Body of pancreas (tissue), 4 donors: ENCODE measurements at regions not wholly inside any gene's neighbourhood (a gene's known extent, or its start where the extent isn't known, plus 50 kb on each side); places are given as distances from the start of the nearest gene placed in this dataset.

Experiments used
- ATAC-seq: fragments of 150-250 bp; one replicate; pipeline ENCODE4 v1.9.1; 2016
- DNase-seq, 4 donors: peaks; one replicate each; pipeline ENCODE4 v3.0.0-alpha.2; 2019
- H3K27ac ChIP-seq, 4 donors: fragments of 200-600 bp; sonication (generic); 1 replicate in 3 of 4; 2 replicates in 1 of 4; pipeline versions ENCODE4 v1.5.1 to v1.6.1; 2016 to 2019; ENCODE audit warnings: mild to moderate bottlenecking in 1 of 4, mixed read lengths in 1 of 4, moderate library complexity in 1 of 4
- H3K27me3 ChIP-seq, 2 donors: fragments of 200-600 bp; sonication (generic); one replicate each; pipeline ENCODE4 v1.6.0; 2016; ENCODE audit warnings: mild to moderate bottlenecking in 1 of 2
- H3K36me3 ChIP-seq, 2 donors: fragments of 200-600 bp; sonication (generic); replicated peaks in 1 of 2; 2 replicates each; pipeline ENCODE4 v1.5.1; 2016; ENCODE audit warnings: low read depth in 2 of 2; ENCODE audit not compliant: insufficient read depth in 1 of 2
- H3K4me1 ChIP-seq: fragments of 200-600 bp; sonication (generic); one replicate; pipeline ENCODE4 v1.6.0; 2016
- H3K4me3 ChIP-seq, 2 donors: fragments of 200-600 bp; sonication (generic); 1 replicate in 1 of 2; 2 replicates in 1 of 2; pipeline ENCODE4 v1.5.1; 2016 to 2019
- H3K9me3 ChIP-seq, 3 donors: fragments of 200-600 bp; sonication (generic); 1 replicate in 2 of 3; 2 replicates in 1 of 3; pipeline ENCODE4 v1.5.1; 2016
- CTCF ChIP-seq, 7 experiments: fragments of 450-650 bp in 4 of 7; fragments of 200-600 bp in 3 of 7; sonication (generic) in 3 of 7; IDR thresholded peaks; one replicate each; pipeline ENCODE4 v1.5.1; 2016 to 2019; ENCODE audit warnings: antibody characterized with exemption in 7 of 7
- POLR2A ChIP-seq, 3 donors: fragments of 450-650 bp; IDR thresholded peaks; one replicate each; pipeline ENCODE4 v1.6.1; 2016; ENCODE audit warnings: antibody characterized with exemption in 3 of 3, mild to moderate bottlenecking in 2 of 3
- WGBS, 2 donors: methylation state at CpG; one replicate each; pipeline ENCODE4 v1.1.5; 2017; 5-methylcytosine and 5-hydroxymethylcytosine counted together
- intact Hi-C: fragments of 100-400 bp; cut with DNase I; formaldehyde crosslinking; loops from one replicate; pipeline ENCODE4 v1.15.1; 2023

DNA sequence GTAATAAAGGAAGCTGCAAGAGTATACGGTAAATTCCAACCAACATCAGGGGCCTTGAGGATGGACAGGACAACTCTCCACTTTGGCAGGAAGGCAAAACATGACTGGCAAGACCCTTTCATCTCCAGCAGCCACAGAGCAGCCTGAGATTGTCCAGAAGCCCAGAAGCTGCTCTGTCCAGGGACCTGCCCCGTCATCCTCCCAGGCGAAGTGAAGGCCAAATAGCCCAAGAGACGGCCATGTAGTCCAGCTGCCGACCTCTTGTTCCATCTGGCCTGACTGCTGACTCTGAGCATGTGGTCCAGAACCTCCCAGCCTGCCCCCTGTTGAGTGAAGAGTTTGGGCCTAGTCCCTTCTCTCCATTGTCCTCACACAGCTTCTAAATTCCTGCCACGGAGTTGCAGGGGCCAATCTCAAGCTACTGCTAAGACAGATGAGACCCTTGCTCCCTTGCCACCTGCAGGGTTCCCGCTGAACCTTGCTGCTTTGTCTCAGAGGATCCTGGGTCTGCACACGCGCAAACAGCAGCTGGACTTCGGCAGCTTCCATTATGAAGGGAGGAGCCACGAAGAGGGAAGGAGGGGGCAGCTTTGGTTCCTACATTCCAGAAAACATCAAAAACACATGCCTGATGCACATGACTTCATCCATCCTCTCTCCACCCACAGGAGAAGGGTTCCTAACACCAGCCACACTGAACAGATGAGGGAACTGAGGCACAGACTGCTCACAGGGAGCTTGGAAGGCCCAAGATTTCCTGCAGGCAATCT lies 196.9 kb downstream of the KATNAL1 start:
- no peak overlapping the region for H3K4me3 ChIP-seq
- H3K36me3 ChIP-seq = no peaks in the 10 kb centered on the region
- no peaks in the 10 kb centered on the region for H3K9me3 ChIP-seq
- 80 to 89% methylated on average over 8 to 11 of the region's 11 CpGs for WGBS, 2 donors
- ATAC-seq (no peak), DNase-seq (peak in 1 of 4 donors; percentile 30)
- no peak for TF ChIP-seq CTCF (IDR thresholded peaks at IDR 0.05)
- TF ChIP-seq POLR2A (IDR thresholded peaks at IDR 0.05) = no peak
- no peak overlapping the region for H3K27ac ChIP-seq
- H3K4me1 ChIP-seq = peaks cover 43% of the 10 kb centered on the region
- intact Hi-C loops = loop anchor here (5.0 to 10.0 kb wide), 2 partner anchors 333 to 596 kb away; no protein-coding TSS in a partner anchor
- H3K27me3 ChIP-seq = no peaks in the 10 kb centered on the region

- Histone ChIP-seq H3K36me3 (no peaks in the 10 kb centered on the region), H3K4me3 (no peak overlapping the region), H3K27ac (peak overlapping the region in 2 of 4 donors; percentile 48 to 58), H3K9me3 (no peaks in the 10 kb centered on the region), H3K27me3 (no peaks in the 10 kb centered on the region), H3K4me1 (peaks cover 44% of the 10 kb centered on the region)
- intact Hi-C loops = loop anchor here (5.0 to 10.0 kb wide), 4 partner anchors 175 to 595 kb away; no protein-coding TSS in a partner anchor
- ATAC-seq = no peak
- no peak for TF ChIP-seq POLR2A (IDR thresholded peaks at IDR 0.05)
- TF ChIP-seq CTCF (IDR thresholded peaks at IDR 0.05) = no peak
- no peak for DNase-seq
- 86 to 87% methylated on average over 8 of the region's 8 CpGs for WGBS, 2 donors
Measured at GRCh38 chr13:30109471-30110135, 197.7 kb downstream of the KATNAL1 start.

DNA sequence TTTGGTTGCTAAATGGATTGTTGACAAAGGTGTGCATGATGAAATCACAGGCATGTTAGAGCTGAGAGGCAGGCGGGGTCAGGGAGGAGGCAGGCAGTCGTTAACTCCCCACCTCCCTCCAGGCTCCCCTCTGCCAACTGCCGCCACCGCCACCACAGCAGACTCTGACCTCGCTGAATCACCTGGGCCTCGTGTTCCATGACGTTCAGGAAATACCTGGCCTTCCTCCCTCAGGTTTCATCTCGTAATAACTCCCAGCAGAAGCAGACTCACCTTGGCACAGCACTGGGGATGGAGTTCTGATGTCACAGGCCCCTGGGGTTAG lies 198.5 kb downstream of the KATNAL1 start:
- ATAC-seq (peak; percentile 81), DNase-seq (peak; percentile 73 to 91 (median 85))
- Histone ChIP-seq H3K36me3 (no peaks in the 10 kb centered on the region), H3K27me3 (no peaks in the 10 kb centered on the region), H3K27ac (peak overlapping the region in 2 of 4 donors; percentile 48 to 58), H3K9me3 (no peaks in the 10 kb centered on the region), H3K4me3 (no peak overlapping the region), H3K4me1 (peaks cover 37% of the 10 kb centered on the region)
- 38 to 44% methylated on average over 7 to 8 of the region's 8 CpGs for whole genome bisulfite sequencing, 2 donors
- TF ChIP-seq CTCF (IDR thresholded peaks at IDR 0.05) = no peak
- peak in 2 of 3 donors; percentile 32 to 40 for TF ChIP-seq POLR2A (IDR thresholded peaks at IDR 0.05)
- intact Hi-C loops = loop anchor here (10.0 kb wide), 2 partner anchors 174 to 274 kb away; no protein-coding TSS in a partner anchor

DNA sequence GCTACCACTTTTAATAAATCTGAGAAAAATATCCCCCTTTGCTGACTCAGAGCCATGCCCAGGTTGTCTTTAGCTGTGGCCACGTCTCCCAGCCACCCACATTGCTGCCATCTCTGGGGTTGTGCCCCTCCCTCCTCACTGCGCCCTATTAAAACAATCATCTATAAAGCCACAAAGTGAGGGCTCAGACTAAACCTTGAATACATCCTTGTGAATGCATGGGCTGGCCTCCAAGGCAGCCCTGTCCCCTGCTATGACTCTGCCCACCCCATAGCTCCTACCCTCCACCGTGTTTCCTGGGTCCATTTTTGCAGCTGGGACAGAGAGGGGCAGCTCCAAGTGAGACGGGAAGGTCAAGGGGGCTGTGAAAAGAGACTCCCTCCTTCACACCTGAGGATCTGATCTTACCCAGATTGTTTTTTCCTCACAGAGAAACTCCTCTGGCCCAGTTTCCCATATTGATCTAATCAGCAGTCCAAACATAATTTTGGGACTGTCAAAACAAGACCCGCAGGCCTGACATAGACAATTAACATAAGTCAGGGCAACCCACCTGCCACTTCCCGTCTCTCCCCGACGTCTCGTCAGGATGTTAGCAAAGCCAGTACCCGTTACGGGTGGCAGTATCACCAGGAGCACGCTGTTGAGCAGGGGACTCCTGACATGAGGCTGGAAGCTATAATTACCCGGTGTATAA lies 199.0 kb downstream of the KATNAL1 start:
- no peaks in the 10 kb centered on the region for H3K36me3 ChIP-seq
- TF ChIP-seq POLR2A (IDR thresholded peaks at IDR 0.05) = no peak
- TF ChIP-seq CTCF (IDR thresholded peaks at IDR 0.05) = no peak
- no peaks in the 10 kb centered on the region for H3K9me3 ChIP-seq
- no peak overlapping the region for H3K4me3 ChIP-seq
- WGBS, 2 donors = 38 to 51% methylated on average over 13 of the region's 13 CpGs
- no peak for DNase-seq
- peak overlapping the region in 2 of 4 donors; percentile 48 to 58 for H3K27ac ChIP-seq
- H3K4me1 ChIP-seq = peaks cover 32% of the 10 kb centered on the region
- intact Hi-C loops = loop anchor here (10.0 kb wide), 2 partner anchors 174 to 274 kb away; no protein-coding TSS in a partner anchor
- no peaks in the 10 kb centered on the region for H3K27me3 ChIP-seq
- ATAC-seq = no peak
